Right lobe of liver (tissue), 4 donors: ENCODE measurements at regions not wholly inside any gene's neighbourhood (a gene's known extent, or its start where the extent isn't known, plus 50 kb on each side); places are given as distances from the start of the nearest gene placed in this dataset.

ENCODE experiments used
- CTCF ChIP-seq, 4 donors: fragments of 200-600 bp in 3 of 4; fragments of 450-650 bp in 1 of 4; IDR thresholded peaks; one replicate each; pipeline versions ENCODE4 v1.5.1 to v1.8.0; 2016 to 2022; ENCODE audit warnings: antibody characterized with exemption in 4 of 4, mild to moderate bottlenecking in 2 of 4
- POLR2A ChIP-seq: fragments of 450-650 bp; IDR thresholded peaks from one replicate; pipeline ENCODE4 v1.6.1; 2017; ENCODE audit warnings: antibody characterized with exemption, mild to moderate bottlenecking
- donor health status: DM: no; HTN: no; CAD: no.
- donor health status: DM: no; HTN: no; CAD: no.
- donor health status: DM: no; HTN: yes; CAD: no.

GRCh38 chr3:106529738-106530137 is 660.9 kb upstream of the CBLB start:
- TF ChIP-seq CTCF (IDR thresholded peaks at IDR 0.05) (no peak), POLR2A (no peak)
